Muscle layer of duodenum (tissue), 2 donors: ENCODE measurements at regions not wholly inside any gene's neighbourhood (a gene's known extent, or its start where the extent isn't known, plus 50 kb on each side); places are given as distances from the start of the nearest gene placed in this dataset.

Experiments
- H3K27ac ChIP-seq: one replicate; pipeline ENCODE4 v1.7.0; 2013; ENCODE audit warnings: mild to moderate bottlenecking, low read length
- H3K27me3 ChIP-seq: one replicate; pipeline ENCODE4 v1.7.0; 2013; ENCODE audit warnings: low read depth, mild to moderate bottlenecking, control low read depth, low read length
- H3K36me3 ChIP-seq, 2 donors: one replicate each; pipeline ENCODE4 v1.7.0; 2013; ENCODE audit warnings: low read length in 2 of 2, control low read depth in 1 of 2, mild to moderate bottlenecking in 1 of 2; ENCODE audit not compliant: insufficient read depth in 2 of 2, control insufficient read depth in 1 of 2
- H3K4me1 ChIP-seq, 2 donors: one replicate each; pipeline ENCODE4 v1.7.0; 2013; ENCODE audit warnings: low read length in 2 of 2, mild to moderate bottlenecking in 2 of 2, control low read depth in 1 of 2, moderate library complexity in 1 of 2; ENCODE audit not compliant: insufficient read depth in 2 of 2, control insufficient read depth in 1 of 2
- H3K4me3 ChIP-seq, 2 donors: one replicate each; pipeline ENCODE4 v1.7.0; 2013; ENCODE audit warnings: low read length in 2 of 2, low read depth in 1 of 2, mild to moderate bottlenecking in 1 of 2
- H3K9me3 ChIP-seq, 2 donors: one replicate each; pipeline ENCODE4 v1.7.0; 2013; ENCODE audit warnings: low read length in 2 of 2, control low read depth in 1 of 2, mild to moderate bottlenecking in 1 of 2; ENCODE audit not compliant: control insufficient read depth in 1 of 2
- donor health status: healthy.

DNA sequence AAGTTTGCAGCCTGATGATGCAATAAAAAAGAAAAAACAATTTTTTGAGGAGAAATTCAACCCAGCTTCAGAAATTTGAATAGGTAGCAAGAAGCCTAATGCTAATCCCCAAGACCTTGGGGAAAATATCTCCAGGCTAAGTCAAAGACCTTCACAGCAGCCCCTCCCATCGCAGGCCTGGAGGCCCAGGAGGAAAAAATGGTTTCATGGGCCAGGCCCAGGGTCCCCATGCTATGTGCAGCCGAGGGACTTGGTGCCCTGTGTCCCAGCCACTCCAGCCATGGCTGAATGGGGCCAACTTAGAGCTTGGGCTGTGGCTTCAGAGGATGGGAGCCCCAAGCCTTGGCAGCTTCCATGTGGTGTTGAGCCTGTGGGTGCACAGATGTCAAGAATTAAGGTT is 210.3 kb downstream of the SUCLA2 start:
- peaks cover 0 to 4% of the 10 kb centered on the region in 2 donors for H3K9me3 ChIP-seq
- no peak overlapping the region for H3K27ac ChIP-seq
- H3K4me1 ChIP-seq, result no peaks in the 10 kb centered on the region
- H3K27me3 ChIP-seq, result no peaks in the 10 kb centered on the region
- H3K4me3 ChIP-seq, result no peak overlapping the region
- H3K36me3 ChIP-seq, result no peaks in the 10 kb centered on the region

- H3K4me1 ChIP-seq, result no peaks in the 10 kb centered on the region
- H3K27me3 ChIP-seq, result no peaks in the 10 kb centered on the region
- H3K4me3 ChIP-seq, result no peak overlapping the region
- no peak overlapping the region for H3K27ac ChIP-seq
- H3K36me3 ChIP-seq, result no peaks in the 10 kb centered on the region
- peaks cover 0 to 4% of the 10 kb centered on the region in 2 donors for H3K9me3 ChIP-seq
Measured at GRCh38 chr13:47788844-47789243, 212.2 kb downstream of the SUCLA2 start.

DNA sequence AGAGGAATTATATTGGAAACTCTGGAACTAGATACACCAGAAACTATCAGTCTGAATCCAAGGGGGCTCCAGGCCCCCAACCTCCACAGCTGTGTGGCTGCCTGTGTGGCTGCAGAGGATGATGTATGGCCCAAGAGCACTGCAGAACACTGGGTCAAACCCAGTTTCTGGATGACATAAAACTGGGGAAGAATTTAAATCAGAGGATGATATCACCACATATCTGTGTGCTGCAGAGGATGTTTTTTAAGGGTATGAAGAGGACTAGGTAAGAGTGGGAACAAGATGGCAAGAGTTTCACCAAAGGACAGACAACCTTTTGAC is 226.4 kb downstream of the SUCLA2 start:
- H3K27ac ChIP-seq, result no peak overlapping the region
- H3K27me3 ChIP-seq, result no peaks in the 10 kb centered on the region
- H3K36me3 ChIP-seq, result no peaks in the 10 kb centered on the region
- no peaks in the 10 kb centered on the region for H3K9me3 ChIP-seq
- H3K4me3 ChIP-seq, result no peak overlapping the region
- no peaks in the 10 kb centered on the region for H3K4me1 ChIP-seq

DNA sequence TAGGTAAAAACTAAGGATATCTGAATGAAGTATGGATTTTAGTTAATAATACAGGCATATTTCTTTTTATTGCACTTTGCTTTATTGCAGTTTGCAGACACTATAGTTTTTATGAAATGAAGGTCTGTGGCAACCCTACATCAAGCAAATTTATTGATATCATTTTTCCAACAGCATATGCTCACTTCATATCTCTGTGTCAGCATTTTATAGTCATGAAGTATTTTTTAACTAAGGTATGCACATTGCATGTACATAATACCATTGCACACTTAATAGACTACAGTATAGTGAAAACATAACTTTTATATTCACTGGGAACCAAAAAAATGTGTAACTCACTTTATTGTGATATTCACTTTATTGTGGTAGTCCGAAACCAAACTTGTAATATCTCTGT is 236.3 kb downstream of the SUCLA2 start:
- no peaks in the 10 kb centered on the region for H3K36me3 ChIP-seq
- H3K4me3 ChIP-seq, result no peak overlapping the region
- no peaks in the 10 kb centered on the region for H3K27me3 ChIP-seq
- no peaks in the 10 kb centered on the region for H3K4me1 ChIP-seq
- H3K27ac ChIP-seq, result no peak overlapping the region
- H3K9me3 ChIP-seq, result peaks cover 0 to 4% of the 10 kb centered on the region in 2 donors

GRCh38 chr13:47757466-47758080 is 243.5 kb downstream of the SUCLA2 start:
- H3K36me3 ChIP-seq, result no peaks in the 10 kb centered on the region
- no peaks in the 10 kb centered on the region for H3K27me3 ChIP-seq
- H3K4me3 ChIP-seq, result no peak overlapping the region
- no peak overlapping the region for H3K27ac ChIP-seq
- no peaks in the 10 kb centered on the region for H3K9me3 ChIP-seq
- no peaks in the 10 kb centered on the region for H3K4me1 ChIP-seq

DNA sequence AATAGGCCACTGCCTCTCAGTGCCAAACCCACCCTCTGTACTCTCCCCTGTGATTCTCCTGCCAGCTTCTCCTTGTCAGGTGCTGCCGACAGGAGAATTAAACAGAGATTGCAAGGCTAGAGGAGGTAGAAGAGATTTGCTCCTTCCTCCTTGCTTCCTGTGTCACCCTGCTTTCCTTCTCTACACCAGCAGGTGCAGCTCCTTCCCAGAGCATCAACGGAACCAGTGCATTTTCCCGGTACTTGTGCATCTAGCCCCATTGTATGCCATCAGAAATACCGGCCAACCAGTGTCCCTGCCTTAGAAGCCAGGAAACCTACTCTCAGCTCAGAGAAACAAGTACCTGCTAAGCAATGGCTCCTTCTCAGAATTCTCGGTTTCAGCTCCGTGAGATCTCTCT is 253.2 kb downstream of the SUCLA2 start:
- Histone ChIP-seq H3K27ac (no peak overlapping the region), H3K4me3 (no peak overlapping the region), H3K4me1 (no peaks in the 10 kb centered on the region), H3K27me3 (no peaks in the 10 kb centered on the region), H3K9me3 (no peaks in the 10 kb centered on the region), H3K36me3 (no peaks in the 10 kb centered on the region)

DNA sequence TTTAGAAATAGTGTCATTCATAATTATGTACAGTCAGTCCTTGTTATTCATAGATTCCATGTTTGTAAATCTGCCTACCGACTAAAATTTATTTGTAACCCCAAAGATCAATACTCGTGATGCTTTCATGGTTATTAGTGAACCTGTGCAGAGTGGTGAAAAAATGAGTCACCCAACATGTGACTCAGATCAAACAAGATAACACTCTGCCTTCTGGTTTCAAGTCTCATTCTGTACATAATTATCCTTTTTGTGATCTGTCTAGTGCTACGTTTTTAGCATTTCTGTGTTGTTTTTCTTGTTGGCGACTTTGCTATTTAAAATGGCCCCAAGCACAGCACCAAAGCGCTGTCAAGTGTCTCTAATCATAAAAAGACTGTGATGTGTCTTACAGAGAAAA is 274.7 kb downstream of the SUCLA2 start:
- no peak overlapping the region for H3K27ac ChIP-seq

DNA sequence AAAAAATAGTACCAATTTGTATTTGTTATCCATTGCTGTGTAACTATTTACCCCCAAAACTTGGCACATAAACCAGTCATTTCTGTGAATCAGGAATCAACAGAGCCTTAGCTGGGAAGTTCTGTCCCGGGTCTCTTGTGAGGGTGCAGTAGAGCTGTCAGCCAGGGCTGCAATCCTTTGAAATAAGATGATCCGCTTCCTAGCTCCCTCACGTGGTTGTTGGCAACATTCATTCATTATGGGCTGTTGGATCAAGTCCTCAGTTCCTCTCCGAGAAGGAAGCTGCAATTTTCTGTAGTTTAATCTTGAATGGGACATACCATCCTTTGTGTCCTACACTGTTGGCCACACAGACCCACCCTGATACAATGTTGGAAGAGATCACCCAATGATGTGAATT is 277.2 kb downstream of the SUCLA2 start:
- H3K36me3 ChIP-seq, result no peaks in the 10 kb centered on the region
- H3K4me3 ChIP-seq, result no peak overlapping the region
- H3K27me3 ChIP-seq, result no peaks in the 10 kb centered on the region
- H3K27ac ChIP-seq, result no peak overlapping the region
- no peaks in the 10 kb centered on the region for H3K4me1 ChIP-seq
- no peaks in the 10 kb centered on the region for H3K9me3 ChIP-seq

More for the DNA sequence above, 274.7 kb downstream of the SUCLA2 start:
- Histone ChIP-seq H3K9me3 (no peaks in the 10 kb centered on the region), H3K27me3 (no peaks in the 10 kb centered on the region), H3K4me3 (no peak overlapping the region), H3K4me1 (no peaks in the 10 kb centered on the region), H3K36me3 (no peaks in the 10 kb centered on the region)

- no peaks in the 10 kb centered on the region for H3K27me3 ChIP-seq
- no peaks in the 10 kb centered on the region for H3K4me1 ChIP-seq
- no peaks in the 10 kb centered on the region for H3K36me3 ChIP-seq
- no peak overlapping the region for H3K4me3 ChIP-seq
- no peak overlapping the region for H3K27ac ChIP-seq
- H3K9me3 ChIP-seq, result no peaks in the 10 kb centered on the region
Measured at GRCh38 chr13:47719164-47719563, 281.9 kb downstream of the SUCLA2 start.

GRCh38 chr13:47718556-47718955 is 282.5 kb downstream of the SUCLA2 start:
- Histone ChIP-seq H3K4me3 (no peak overlapping the region), H3K27me3 (no peaks in the 10 kb centered on the region), H3K4me1 (no peaks in the 10 kb centered on the region), H3K27ac (no peak overlapping the region), H3K9me3 (no peaks in the 10 kb centered on the region), H3K36me3 (no peaks in the 10 kb centered on the region)

- H3K36me3 ChIP-seq, result no peaks in the 10 kb centered on the region
- H3K4me3 ChIP-seq, result no peak overlapping the region
- no peaks in the 10 kb centered on the region for H3K9me3 ChIP-seq
- no peaks in the 10 kb centered on the region for H3K27me3 ChIP-seq
- no peak overlapping the region for H3K27ac ChIP-seq
- H3K4me1 ChIP-seq, result no peaks in the 10 kb centered on the region
Measured at GRCh38 chr13:47708386-47708785, 292.7 kb downstream of the SUCLA2 start.

- Histone ChIP-seq H3K27ac (no peak overlapping the region), H3K4me1 (no peaks in the 10 kb centered on the region), H3K36me3 (no peaks in the 10 kb centered on the region), H3K4me3 (no peak overlapping the region), H3K9me3 (no peaks in the 10 kb centered on the region), H3K27me3 (no peaks in the 10 kb centered on the region)
Measured at GRCh38 chr13:47707414-47707813, 293.7 kb downstream of the SUCLA2 start.
